WTC11 (cell line): ENCODE measurements at regions not wholly inside any gene's neighbourhood (a gene's known extent, or its start where the extent isn't known, plus 50 kb on each side); places are given as distances from the start of the nearest gene placed in this dataset.

Experiments
- TF ChIP-seq, protein P1 (sequence below): fragments of 250-450 bp; sonication (Bioruptor Pico); IDR thresholded peaks from 2 replicates; pipeline ENCODE4 v1.8.0; 2021; ENCODE audit warnings: mild to moderate bottlenecking
- TF ChIP-seq, protein P2 (sequence below): fragments of 200-600 bp; IDR thresholded peaks from 2 replicates; pipeline ENCODE4 v1.8.0; 2022; ENCODE audit warnings: antibody characterized with exemption
- TF ChIP-seq, protein P3 (sequence below): sonication (generic); formaldehyde crosslinking; IDR thresholded peaks from 2 replicates; pipeline ENCODE4 v1.8.1; 2022; ENCODE audit warnings: low read depth, missing genetic modification reagents, borderline replicate concordance
- TF ChIP-seq, protein P4 (sequence below): sonication (generic); formaldehyde crosslinking; IDR thresholded peaks from 2 replicates; pipeline ENCODE4 v1.8.0; 2023; ENCODE audit warnings: missing genetic modification reagents, mild to moderate bottlenecking, borderline replicate concordance

DNA sequence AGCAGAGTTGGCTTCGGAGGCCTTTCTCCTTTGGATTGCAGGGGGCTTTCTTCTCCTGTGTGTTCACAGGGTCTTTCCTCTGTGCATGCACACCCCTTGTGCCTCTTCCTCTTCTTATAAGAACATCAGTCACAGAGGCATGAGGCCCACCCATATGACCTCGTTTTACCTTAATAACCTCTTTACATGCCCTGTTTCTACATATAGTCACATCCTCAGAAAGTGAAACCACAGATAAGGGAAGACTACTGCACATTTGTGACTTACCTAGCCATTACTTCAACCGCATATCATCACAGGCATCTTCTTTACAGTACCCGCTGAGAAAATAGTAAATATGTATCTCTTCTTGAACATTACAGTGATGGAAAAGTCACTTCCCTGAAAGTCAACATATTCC is 204.9 kb upstream of the TARS1 start:
- TF ChIP-seq, protein P1, sequence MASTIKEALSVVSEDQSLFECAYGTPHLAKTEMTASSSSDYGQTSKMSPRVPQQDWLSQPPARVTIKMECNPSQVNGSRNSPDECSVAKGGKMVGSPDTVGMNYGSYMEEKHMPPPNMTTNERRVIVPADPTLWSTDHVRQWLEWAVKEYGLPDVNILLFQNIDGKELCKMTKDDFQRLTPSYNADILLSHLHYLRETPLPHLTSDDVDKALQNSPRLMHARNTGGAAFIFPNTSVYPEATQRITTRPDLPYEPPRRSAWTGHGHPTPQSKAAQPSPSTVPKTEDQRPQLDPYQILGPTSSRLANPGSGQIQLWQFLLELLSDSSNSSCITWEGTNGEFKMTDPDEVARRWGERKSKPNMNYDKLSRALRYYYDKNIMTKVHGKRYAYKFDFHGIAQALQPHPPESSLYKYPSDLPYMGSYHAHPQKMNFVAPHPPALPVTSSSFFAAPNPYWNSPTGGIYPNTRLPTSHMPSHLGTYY (CRISPR knock-in tag) = no peak
- TF ChIP-seq, protein P2, sequence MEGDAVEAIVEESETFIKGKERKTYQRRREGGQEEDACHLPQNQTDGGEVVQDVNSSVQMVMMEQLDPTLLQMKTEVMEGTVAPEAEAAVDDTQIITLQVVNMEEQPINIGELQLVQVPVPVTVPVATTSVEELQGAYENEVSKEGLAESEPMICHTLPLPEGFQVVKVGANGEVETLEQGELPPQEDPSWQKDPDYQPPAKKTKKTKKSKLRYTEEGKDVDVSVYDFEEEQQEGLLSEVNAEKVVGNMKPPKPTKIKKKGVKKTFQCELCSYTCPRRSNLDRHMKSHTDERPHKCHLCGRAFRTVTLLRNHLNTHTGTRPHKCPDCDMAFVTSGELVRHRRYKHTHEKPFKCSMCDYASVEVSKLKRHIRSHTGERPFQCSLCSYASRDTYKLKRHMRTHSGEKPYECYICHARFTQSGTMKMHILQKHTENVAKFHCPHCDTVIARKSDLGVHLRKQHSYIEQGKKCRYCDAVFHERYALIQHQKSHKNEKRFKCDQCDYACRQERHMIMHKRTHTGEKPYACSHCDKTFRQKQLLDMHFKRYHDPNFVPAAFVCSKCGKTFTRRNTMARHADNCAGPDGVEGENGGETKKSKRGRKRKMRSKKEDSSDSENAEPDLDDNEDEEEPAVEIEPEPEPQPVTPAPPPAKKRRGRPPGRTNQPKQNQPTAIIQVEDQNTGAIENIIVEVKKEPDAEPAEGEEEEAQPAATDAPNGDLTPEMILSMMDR = no peak
- TF ChIP-seq, protein P3, sequence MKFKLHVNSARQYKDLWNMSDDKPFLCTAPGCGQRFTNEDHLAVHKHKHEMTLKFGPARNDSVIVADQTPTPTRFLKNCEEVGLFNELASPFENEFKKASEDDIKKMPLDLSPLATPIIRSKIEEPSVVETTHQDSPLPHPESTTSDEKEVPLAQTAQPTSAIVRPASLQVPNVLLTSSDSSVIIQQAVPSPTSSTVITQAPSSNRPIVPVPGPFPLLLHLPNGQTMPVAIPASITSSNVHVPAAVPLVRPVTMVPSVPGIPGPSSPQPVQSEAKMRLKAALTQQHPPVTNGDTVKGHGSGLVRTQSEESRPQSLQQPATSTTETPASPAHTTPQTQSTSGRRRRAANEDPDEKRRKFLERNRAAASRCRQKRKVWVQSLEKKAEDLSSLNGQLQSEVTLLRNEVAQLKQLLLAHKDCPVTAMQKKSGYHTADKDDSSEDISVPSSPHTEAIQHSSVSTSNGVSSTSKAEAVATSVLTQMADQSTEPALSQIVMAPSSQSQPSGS = no peak
- TF ChIP-seq, protein P4, sequence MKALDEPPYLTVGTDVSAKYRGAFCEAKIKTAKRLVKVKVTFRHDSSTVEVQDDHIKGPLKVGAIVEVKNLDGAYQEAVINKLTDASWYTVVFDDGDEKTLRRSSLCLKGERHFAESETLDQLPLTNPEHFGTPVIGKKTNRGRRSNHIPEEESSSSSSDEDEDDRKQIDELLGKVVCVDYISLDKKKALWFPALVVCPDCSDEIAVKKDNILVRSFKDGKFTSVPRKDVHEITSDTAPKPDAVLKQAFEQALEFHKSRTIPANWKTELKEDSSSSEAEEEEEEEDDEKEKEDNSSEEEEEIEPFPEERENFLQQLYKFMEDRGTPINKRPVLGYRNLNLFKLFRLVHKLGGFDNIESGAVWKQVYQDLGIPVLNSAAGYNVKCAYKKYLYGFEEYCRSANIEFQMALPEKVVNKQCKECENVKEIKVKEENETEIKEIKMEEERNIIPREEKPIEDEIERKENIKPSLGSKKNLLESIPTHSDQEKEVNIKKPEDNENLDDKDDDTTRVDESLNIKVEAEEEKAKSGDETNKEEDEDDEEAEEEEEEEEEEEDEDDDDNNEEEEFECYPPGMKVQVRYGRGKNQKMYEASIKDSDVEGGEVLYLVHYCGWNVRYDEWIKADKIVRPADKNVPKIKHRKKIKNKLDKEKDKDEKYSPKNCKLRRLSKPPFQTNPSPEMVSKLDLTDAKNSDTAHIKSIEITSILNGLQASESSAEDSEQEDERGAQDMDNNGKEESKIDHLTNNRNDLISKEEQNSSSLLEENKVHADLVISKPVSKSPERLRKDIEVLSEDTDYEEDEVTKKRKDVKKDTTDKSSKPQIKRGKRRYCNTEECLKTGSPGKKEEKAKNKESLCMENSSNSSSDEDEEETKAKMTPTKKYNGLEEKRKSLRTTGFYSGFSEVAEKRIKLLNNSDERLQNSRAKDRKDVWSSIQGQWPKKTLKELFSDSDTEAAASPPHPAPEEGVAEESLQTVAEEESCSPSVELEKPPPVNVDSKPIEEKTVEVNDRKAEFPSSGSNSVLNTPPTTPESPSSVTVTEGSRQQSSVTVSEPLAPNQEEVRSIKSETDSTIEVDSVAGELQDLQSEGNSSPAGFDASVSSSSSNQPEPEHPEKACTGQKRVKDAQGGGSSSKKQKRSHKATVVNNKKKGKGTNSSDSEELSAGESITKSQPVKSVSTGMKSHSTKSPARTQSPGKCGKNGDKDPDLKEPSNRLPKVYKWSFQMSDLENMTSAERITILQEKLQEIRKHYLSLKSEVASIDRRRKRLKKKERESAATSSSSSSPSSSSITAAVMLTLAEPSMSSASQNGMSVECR (CRISPR knock-in tag) = no peak
